ENCODE measurements at regions not wholly inside any gene's neighbourhood (a gene's known extent, or its start where the extent isn't known, plus 50 kb on each side); places are given as distances from the start of the nearest gene placed in this dataset.

DNA sequence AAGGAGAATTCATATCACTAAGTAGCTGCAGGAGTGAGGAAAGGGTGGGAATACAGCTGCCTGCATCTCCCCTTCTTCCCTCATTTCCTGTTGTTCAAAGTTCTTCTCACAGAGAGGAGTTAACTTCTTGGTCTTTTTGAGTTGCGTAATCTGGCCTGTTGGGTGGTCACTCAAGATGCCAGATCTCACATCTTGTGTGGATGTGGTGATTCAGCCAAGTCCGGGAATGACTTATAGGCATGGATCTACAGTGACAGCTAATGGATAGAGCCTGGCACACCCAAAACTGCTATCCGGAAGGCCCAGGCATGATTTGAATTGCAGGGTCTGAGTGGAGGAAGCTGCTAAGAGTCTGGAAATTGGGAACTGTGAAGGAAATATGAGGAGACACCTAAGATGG lies 100.2 kb upstream of the SLC35B3 start:
- no peak for TF ChIP-seq POLR2A (IDR thresholded peaks at IDR 0.05; ENCODE audit: low read length)
- no peak for TF ChIP-seq GATA1 (IDR thresholded peaks at IDR 0.05; ENCODE audit: low read depth, low read length)
